Esophagus mucosa (tissue), 1 donor: ENCODE measurements at regions not wholly inside any gene's neighbourhood (a gene's known extent, or its start where the extent isn't known, plus 50 kb on each side); places are given as distances from the start of the nearest gene placed in this dataset.
"Not testable (repeated sequence)": the region's sequence is repeated elsewhere in the genome, so short reads cannot be mapped to it uniquely, and the experiment has no call there.

Experiments used
- ATAC-seq: fragments of 200-7000 bp; cut with Tn5 transposase; one replicate; pipeline ENCODE4 v1.9.1; 2020
- donor health status: DM: yes; HTN: yes; CAD: no.

GRCh38 chr6:9680727-9681126, 734.1 kb downstream of the TFAP2A start:
- ATAC-seq = not testable (repeated sequence)

GRCh38 chr6:9675122-9675521, 739.8 kb downstream of the TFAP2A start:
- no peak for ATAC-seq

GRCh38 chr6:9659848-9660247, 755.0 kb downstream of the TFAP2A start:
- ATAC-seq = peak; percentile 28

- ATAC-seq = no peak
These were observed 756.9 kb downstream of the TFAP2A start for GRCh38 chr6:9657994-9658393.

- ATAC-seq = no peak
These were observed 767.3 kb downstream of the TFAP2A start for GRCh38 chr6:9647599-9647998.

GRCh38 chr6:9647071-9647445, 767.8 kb downstream of the TFAP2A start:
- ATAC-seq = no peak

GRCh38 chr6:9646342-9647070, 768.4 kb downstream of the TFAP2A start:
- ATAC-seq = peak; percentile 52

- no peak for ATAC-seq
These were observed 776.0 kb downstream of the TFAP2A start for GRCh38 chr6:9638861-9639260.

GRCh38 chr6:9634776-9635175, 780.1 kb downstream of the TFAP2A start:
- no peak for ATAC-seq

GRCh38 chr6:9632026-9632425, 782.8 kb downstream of the TFAP2A start:
- no peak for ATAC-seq

GRCh38 chr6:9628819-9629218, 786.1 kb downstream of the TFAP2A start:
- ATAC-seq = no peak

- no peak for ATAC-seq
These were observed 787.0 kb downstream of the TFAP2A start for GRCh38 chr6:9627916-9628315.

- no peak for ATAC-seq
These were observed 790.9 kb downstream of the TFAP2A start for GRCh38 chr6:9623985-9624384.

GRCh38 chr6:9623228-9623832, 791.5 kb downstream of the TFAP2A start:
- ATAC-seq = no peak

GRCh38 chr6:9621276-9621675, 793.6 kb downstream of the TFAP2A start:
- ATAC-seq = peak; percentile 81

GRCh38 chr6:9620687-9621086, 794.2 kb downstream of the TFAP2A start:
- no peak for ATAC-seq

- peak; percentile 79 for ATAC-seq
These were observed 794.6 kb downstream of the TFAP2A start for GRCh38 chr6:9620263-9620662.

- ATAC-seq = peak; percentile 25
These were observed 800.1 kb downstream of the TFAP2A start for GRCh38 chr6:9614778-9615177.

GRCh38 chr6:9612489-9612888, 802.4 kb downstream of the TFAP2A start:
- ATAC-seq = no peak

- no peak for ATAC-seq
These were observed 804.1 kb downstream of the TFAP2A start for GRCh38 chr6:9610620-9611415.

- ATAC-seq = no peak
These were observed 808.3 kb downstream of the TFAP2A start for GRCh38 chr6:9606435-9607134.

GRCh38 chr6:9594746-9595145, 820.1 kb downstream of the TFAP2A start:
- no peak for ATAC-seq

- ATAC-seq = no peak
These were observed 821.3 kb downstream of the TFAP2A start for GRCh38 chr6:9593554-9593953.
